AG04449 (cell line): ENCODE measurements at regions not wholly inside any gene's neighbourhood (a gene's known extent, or its start where the extent isn't known, plus 50 kb on each side); places are given as distances from the start of the nearest gene placed in this dataset.

Source experiments
- CTCF ChIA-PET: fragments of 350-600 bp; formaldehyde crosslinking; extraction: SDS; loops from one replicate; lab custom pipeline; 2021; ENCODE audit warnings: antibody characterized with exemption; lab: Yijun Ruan, JAX
- POLR2A ChIA-PET: fragments of 400-600, 350-600 bp; formaldehyde crosslinking; extraction: SDS; loops from one replicate; lab custom pipeline; 2020; ENCODE audit warnings: antibody characterized with exemption, inconsistent platforms; lab: Yijun Ruan, JAX
- DNase-seq: peaks from one replicate; pipeline ENCODE4 v3.0.0-alpha.2; 2010; ENCODE audit warnings: low read depth, low spot score
- H3K4me3 ChIP-seq: 2 replicates; pipeline ENCODE4 v1.5.1; 2011; ENCODE audit warnings: low read depth, mild to moderate bottlenecking, control low read depth, low read length
- CTCF ChIP-seq: IDR thresholded peaks from one replicate; pipeline ENCODE4 v1.5.1; 2011; ENCODE audit warnings: mild to moderate bottlenecking, moderate library complexity, low read length, control low read depth, inconsistent platforms; ENCODE audit not compliant: insufficient read depth; ENCODE audit errors: missing control alignments

GRCh38 chr21:41670056-41670805 lies 96.6 kb downstream of the RIPK4 start:
- DNase-seq: no peak
- TF ChIP-seq CTCF: no peak
- CTCF ChIA-PET: no interaction called here
- H3K4me3 ChIP-seq: no peak overlapping the region
- POLR2A ChIA-PET: no interaction called here

- POLR2A ChIA-PET: no interaction called here
- CTCF ChIA-PET: no interaction called here
These were observed 97.4 kb downstream of the RIPK4 start for GRCh38 chr21:41669533-41669830.

GRCh38 chr21:41668686-41669532 lies 97.9 kb downstream of the RIPK4 start:
- H3K4me3 ChIP-seq: no peak overlapping the region
- ChIA-PET CTCF (no interaction called here), POLR2A (no interaction called here)
- DNase-seq: no peak
- no peak for TF ChIP-seq CTCF

More at GRCh38 chr21:41669533-41669830, 97.4 kb downstream of the RIPK4 start:
- DNase-seq: no peak
- H3K4me3 ChIP-seq: no peak overlapping the region
- no peak for TF ChIP-seq CTCF

- ChIA-PET CTCF (no interaction called here), POLR2A (no interaction called here)
- TF ChIP-seq CTCF: no peak
- no peak for DNase-seq
- H3K4me3 ChIP-seq: no peak overlapping the region
These were observed 98.8 kb downstream of the RIPK4 start for GRCh38 chr21:41668051-41668541.

- ChIA-PET CTCF (interaction anchor here (1.4 to 1.5 kb wide), 2 partner anchors 11 to 57 kb away, joined by 3 to 4 read pairs; no protein-coding TSS in a partner anchor), POLR2A (no interaction called here)
- DNase-seq: no peak
- TF ChIP-seq CTCF: no peak
- H3K4me3 ChIP-seq: no peak overlapping the region
These were observed 99.7 kb downstream of the RIPK4 start for GRCh38 chr21:41667136-41667535.

GRCh38 chr21:41666641-41667081 lies 100.2 kb downstream of the RIPK4 start:
- no peak for DNase-seq
- no peak for TF ChIP-seq CTCF
- ChIA-PET POLR2A (no interaction called here), CTCF (interaction anchor here (1.4 to 1.5 kb wide), 2 partner anchors 12 to 57 kb away, joined by 3 to 4 read pairs; no protein-coding TSS in a partner anchor)
- no peak overlapping the region for H3K4me3 ChIP-seq
